OCI-LY3 (cell line): ENCODE measurements at regions not wholly inside any gene's neighbourhood (a gene's known extent, or its start where the extent isn't known, plus 50 kb on each side); places are given as distances from the start of the nearest gene placed in this dataset.

ENCODE experiments used
- EZH2phosphoT487 ChIP-seq: fragments of 200-600 bp; shearing (Covaris generic); IDR thresholded peaks from 2 replicates; pipeline ENCODE4 v1.6.1; 2018; ENCODE audit warnings: antibody characterized with exemption, mixed run types, low read depth
- TF ChIP-seq, protein P1 (sequence below): fragments of 200-600, 300-600 bp; sonication (generic); IDR thresholded peaks from 2 replicates; pipeline ENCODE4 v1.5.1; 2014; ENCODE audit warnings: antibody characterized with exemption, low read length, low read depth

- TF ChIP-seq, protein P1, sequence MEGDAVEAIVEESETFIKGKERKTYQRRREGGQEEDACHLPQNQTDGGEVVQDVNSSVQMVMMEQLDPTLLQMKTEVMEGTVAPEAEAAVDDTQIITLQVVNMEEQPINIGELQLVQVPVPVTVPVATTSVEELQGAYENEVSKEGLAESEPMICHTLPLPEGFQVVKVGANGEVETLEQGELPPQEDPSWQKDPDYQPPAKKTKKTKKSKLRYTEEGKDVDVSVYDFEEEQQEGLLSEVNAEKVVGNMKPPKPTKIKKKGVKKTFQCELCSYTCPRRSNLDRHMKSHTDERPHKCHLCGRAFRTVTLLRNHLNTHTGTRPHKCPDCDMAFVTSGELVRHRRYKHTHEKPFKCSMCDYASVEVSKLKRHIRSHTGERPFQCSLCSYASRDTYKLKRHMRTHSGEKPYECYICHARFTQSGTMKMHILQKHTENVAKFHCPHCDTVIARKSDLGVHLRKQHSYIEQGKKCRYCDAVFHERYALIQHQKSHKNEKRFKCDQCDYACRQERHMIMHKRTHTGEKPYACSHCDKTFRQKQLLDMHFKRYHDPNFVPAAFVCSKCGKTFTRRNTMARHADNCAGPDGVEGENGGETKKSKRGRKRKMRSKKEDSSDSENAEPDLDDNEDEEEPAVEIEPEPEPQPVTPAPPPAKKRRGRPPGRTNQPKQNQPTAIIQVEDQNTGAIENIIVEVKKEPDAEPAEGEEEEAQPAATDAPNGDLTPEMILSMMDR = peak; percentile 64
- no peak for TF ChIP-seq EZH2phosphoT487
These were observed 352.0 kb downstream of the TNS1 start for GRCh38 chr2:217650716-217651360.
